AG09319 (cell line): ENCODE measurements at regions not wholly inside any gene's neighbourhood (a gene's known extent, or its start where the extent isn't known, plus 50 kb on each side); places are given as distances from the start of the nearest gene placed in this dataset.

ENCODE experiments used
- DNase-seq: peaks from one replicate; pipeline ENCODE4 v3.0.0-alpha.2; 2010; ENCODE audit warnings: low read depth; ENCODE audit errors: extremely low read depth
- TF ChIP-seq, protein P1 (sequence below): IDR thresholded peaks from 2 replicates; pipeline ENCODE4 v1.5.1; 2011; ENCODE audit warnings: low read depth, mild to moderate bottlenecking, inconsistent platforms, low read length, moderate library complexity

- TF ChIP-seq, protein P1, sequence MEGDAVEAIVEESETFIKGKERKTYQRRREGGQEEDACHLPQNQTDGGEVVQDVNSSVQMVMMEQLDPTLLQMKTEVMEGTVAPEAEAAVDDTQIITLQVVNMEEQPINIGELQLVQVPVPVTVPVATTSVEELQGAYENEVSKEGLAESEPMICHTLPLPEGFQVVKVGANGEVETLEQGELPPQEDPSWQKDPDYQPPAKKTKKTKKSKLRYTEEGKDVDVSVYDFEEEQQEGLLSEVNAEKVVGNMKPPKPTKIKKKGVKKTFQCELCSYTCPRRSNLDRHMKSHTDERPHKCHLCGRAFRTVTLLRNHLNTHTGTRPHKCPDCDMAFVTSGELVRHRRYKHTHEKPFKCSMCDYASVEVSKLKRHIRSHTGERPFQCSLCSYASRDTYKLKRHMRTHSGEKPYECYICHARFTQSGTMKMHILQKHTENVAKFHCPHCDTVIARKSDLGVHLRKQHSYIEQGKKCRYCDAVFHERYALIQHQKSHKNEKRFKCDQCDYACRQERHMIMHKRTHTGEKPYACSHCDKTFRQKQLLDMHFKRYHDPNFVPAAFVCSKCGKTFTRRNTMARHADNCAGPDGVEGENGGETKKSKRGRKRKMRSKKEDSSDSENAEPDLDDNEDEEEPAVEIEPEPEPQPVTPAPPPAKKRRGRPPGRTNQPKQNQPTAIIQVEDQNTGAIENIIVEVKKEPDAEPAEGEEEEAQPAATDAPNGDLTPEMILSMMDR: no peak
- no peak for DNase-seq
Measured at GRCh38 chr5:124459984-124460383, 286.5 kb downstream of the ZNF608 start.

GRCh38 chr5:124457901-124458300 is 288.5 kb downstream of the ZNF608 start:
- DNase-seq: no peak
- TF ChIP-seq, protein P1: no peak

DNA sequence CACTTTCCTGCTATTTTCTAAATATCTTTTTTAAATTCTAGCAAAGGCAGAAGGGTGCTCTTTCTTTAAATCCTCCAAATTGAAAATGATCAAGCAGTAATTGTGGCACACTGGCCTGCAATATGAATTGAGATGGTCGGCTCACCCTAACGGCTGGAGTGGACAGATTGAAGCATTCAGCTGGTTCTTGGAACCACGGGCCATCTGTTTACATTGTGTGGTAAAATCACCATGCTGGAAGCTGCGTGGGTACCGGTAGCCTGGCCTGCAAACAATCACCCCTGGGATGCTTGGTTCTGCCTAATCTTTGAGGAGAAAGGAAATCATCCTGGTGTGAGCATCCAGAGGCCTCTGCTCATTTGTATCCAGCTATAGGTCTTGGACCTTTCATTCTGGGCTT is 289.3 kb downstream of the ZNF608 start:
- TF ChIP-seq, protein P1: no peak
- DNase-seq: no peak

- DNase-seq: peak; percentile 56
- TF ChIP-seq, protein P1: no peak
Measured at GRCh38 chr5:124456249-124456648, 290.2 kb downstream of the ZNF608 start.

- TF ChIP-seq, protein P1: no peak
- no peak for DNase-seq
Measured at GRCh38 chr5:124454081-124454480, 292.4 kb downstream of the ZNF608 start.

- DNase-seq: peak; percentile 34
- TF ChIP-seq, protein P1: no peak
Measured at GRCh38 chr5:124453221-124454051, 293.0 kb downstream of the ZNF608 start.

DNA sequence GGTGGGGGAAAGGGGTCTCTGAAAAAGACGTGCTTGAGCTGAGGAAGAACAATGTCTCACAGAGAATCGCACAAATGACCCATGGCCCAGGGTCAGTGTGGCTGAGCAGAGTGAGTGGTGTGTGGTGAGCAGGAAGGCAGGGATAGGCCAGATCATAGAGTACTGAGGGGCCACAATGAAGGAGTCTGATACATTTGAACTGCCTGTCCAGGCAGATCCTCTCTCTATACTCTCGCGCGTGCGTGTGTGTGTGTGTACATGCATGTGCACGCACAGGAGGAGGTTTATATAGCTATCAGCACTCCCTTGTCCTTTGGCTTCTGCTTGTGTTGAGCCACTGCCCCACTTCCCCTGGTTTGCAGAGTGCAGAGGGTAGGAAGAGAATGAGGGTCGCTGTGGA is 294.0 kb downstream of the ZNF608 start:
- TF ChIP-seq, protein P1: no peak
- DNase-seq: no peak
